ENCODE measurements at regions not wholly inside any gene's neighbourhood (a gene's known extent, or its start where the extent isn't known, plus 50 kb on each side); places are given as distances from the start of the nearest gene placed in this dataset.

GRCh38 chr15:47870300-47870955 is 153.1 kb downstream of the SEMA6D start:
- TF ChIP-seq CTCF (conservative IDR thresholded peaks at IDR 0.05 in 1 of 2, IDR thresholded peaks at IDR 0.05 in 1 of 2; ENCODE audit: extremely low read depth in 1 of 2, insufficient read depth in 1 of 2, low read depth in 1 of 2, low read length in 2 of 2) (no peak), EZH2 (IDR thresholded peaks at IDR 0.05; ENCODE audit: borderline replicate concordance, low read length) (no peak)

Measured in mammary epithelial cell (primary cell).